Aorta (tissue), 5 donors: ENCODE measurements at regions not wholly inside any gene's neighbourhood (a gene's known extent, or its start where the extent isn't known, plus 50 kb on each side); places are given as distances from the start of the nearest gene placed in this dataset.

Experiments
- ATAC-seq: fragments of 200-7000 bp; cut with Tn5 transposase; one replicate; pipeline ENCODE4 v1.9.1; 2022; ENCODE audit warnings: moderate library complexity; ENCODE audit not compliant: low FRiP score
- DNase-seq, 2 donors: peaks; one replicate each; pipeline ENCODE4 v3.0.0-alpha.2; 2020
- H3K27ac ChIP-seq, 2 donors: one replicate each; pipeline ENCODE4 v1.5.1; 2013; ENCODE audit warnings: low read length in 2 of 2, mild to moderate bottlenecking in 2 of 2, moderate library complexity in 2 of 2, control low read depth in 1 of 2, inconsistent platforms in 1 of 2, low read depth in 1 of 2
- H3K27me3 ChIP-seq, 2 donors: one replicate each; pipeline ENCODE4 v1.6.1; 2013; ENCODE audit warnings: control low read depth in 1 of 2, low read length in 1 of 2, mild to moderate bottlenecking in 1 of 2, moderate library complexity in 1 of 2; ENCODE audit not compliant: insufficient read depth in 2 of 2, control insufficient read depth in 1 of 2
- H3K36me3 ChIP-seq, 2 donors: one replicate each; pipeline ENCODE4 v1.6.1; 2013; ENCODE audit warnings: control low read depth in 1 of 2, low read length in 1 of 2, mild to moderate bottlenecking in 1 of 2; ENCODE audit not compliant: insufficient read depth in 2 of 2, control insufficient read depth in 1 of 2
- H3K4me1 ChIP-seq, 2 donors: one replicate each; pipeline ENCODE4 v1.6.1; 2013; ENCODE audit warnings: low read length in 2 of 2, control low read depth in 1 of 2, mild to moderate bottlenecking in 1 of 2, moderate library complexity in 1 of 2; ENCODE audit not compliant: insufficient read depth in 2 of 2, control insufficient read depth in 1 of 2
- H3K4me3 ChIP-seq, 2 donors: one replicate each; pipeline ENCODE4 v1.5.1; 2013; ENCODE audit warnings: low read length in 2 of 2, control low read depth in 1 of 2, mild to moderate bottlenecking in 1 of 2
- H3K9me3 ChIP-seq: one replicate; pipeline ENCODE4 v1.6.1; 2013; ENCODE audit warnings: mild to moderate bottlenecking, low read length; ENCODE audit not compliant: control insufficient read depth
- WGBS, 2 donors: extraction: QIAGEN DNeasy Blood & Tissue Kit; methylation state at CpG; one replicate each; pipeline ENCODE4 v1.1.7; 2013; 5-methylcytosine and 5-hydroxymethylcytosine counted together
- intact Hi-C, 2 donors: fragments of 100-400 bp; cut with DNase I; formaldehyde crosslinking; loops; one replicate each; pipeline versions ENCODE4 v1.14.2 to v1.15.0; 2022
- donor health status: healthy with polysubstance abuse.
- donor health status: Bipolar disorder and iron deficiency.
- donor health status: DM: no; HTN: no; CAD: no.
- donor health status: DM: no; HTN: no; CAD: no.
- donor health status: DM: yes; HTN: yes; CAD: no.

DNA sequence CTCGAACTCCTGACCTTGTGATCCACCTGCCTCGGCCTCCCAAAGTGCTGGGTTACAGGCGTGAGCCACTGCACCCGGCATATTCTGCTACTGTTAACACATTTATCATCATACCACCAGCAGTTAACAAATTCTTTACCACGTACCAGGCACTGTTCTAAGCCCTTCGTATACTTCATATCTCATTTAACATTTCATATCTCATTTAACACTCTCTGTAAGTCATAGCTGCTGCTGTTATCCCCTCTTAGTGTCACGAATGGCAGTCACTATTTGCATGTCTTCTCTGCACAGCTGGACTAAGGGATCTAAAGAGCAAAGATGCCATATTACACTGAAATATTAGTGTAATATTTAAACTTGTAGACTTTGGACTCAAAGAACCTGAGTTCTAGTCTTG lies 462.5 kb upstream of the DAB1 start:
- Histone ChIP-seq H3K9me3 (peaks cover 5% of the 10 kb centered on the region), H3K4me1 (no peaks in the 10 kb centered on the region), H3K36me3 (no peaks in the 10 kb centered on the region), H3K27me3 (peaks cover 0 to 5% of the 10 kb centered on the region in 2 donors), H3K27ac (no peak overlapping the region), H3K4me3 (no peak overlapping the region)
- 79 to 83% methylated on average over 7 of the region's 7 CpGs for WGBS, 2 donors
- DNase-seq (no peak), ATAC-seq (no peak)
- intact Hi-C loops, result no loop called here

DNA sequence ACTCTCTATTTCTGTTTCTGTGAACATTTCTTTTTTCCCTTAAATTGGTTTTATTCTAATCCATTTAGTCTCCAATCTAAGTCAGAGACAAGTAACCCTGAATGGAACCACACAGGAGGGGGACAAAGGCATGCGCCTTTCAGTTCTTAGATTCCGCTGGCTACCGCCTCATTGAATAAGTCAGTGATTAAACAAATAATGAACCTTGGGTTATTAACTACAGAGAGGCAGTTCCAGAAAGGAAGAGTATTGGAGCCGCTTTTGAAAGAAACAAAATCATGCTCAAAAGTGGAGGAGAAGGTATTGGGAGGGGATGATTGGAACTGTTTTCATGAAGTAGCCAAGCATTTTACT lies 459.8 kb upstream of the DAB1 start:
- Histone ChIP-seq H3K4me1 (no peaks in the 10 kb centered on the region), H3K36me3 (no peaks in the 10 kb centered on the region), H3K4me3 (no peak overlapping the region), H3K27ac (no peak overlapping the region), H3K9me3 (peaks cover 3% of the 10 kb centered on the region), H3K27me3 (no peaks in the 10 kb centered on the region)
- DNase-seq (no peak), ATAC-seq (no peak)
- intact Hi-C loops, result no loop called here
- 88 to 93% methylated on average over 4 of the region's 4 CpGs for WGBS, 2 donors

DNA sequence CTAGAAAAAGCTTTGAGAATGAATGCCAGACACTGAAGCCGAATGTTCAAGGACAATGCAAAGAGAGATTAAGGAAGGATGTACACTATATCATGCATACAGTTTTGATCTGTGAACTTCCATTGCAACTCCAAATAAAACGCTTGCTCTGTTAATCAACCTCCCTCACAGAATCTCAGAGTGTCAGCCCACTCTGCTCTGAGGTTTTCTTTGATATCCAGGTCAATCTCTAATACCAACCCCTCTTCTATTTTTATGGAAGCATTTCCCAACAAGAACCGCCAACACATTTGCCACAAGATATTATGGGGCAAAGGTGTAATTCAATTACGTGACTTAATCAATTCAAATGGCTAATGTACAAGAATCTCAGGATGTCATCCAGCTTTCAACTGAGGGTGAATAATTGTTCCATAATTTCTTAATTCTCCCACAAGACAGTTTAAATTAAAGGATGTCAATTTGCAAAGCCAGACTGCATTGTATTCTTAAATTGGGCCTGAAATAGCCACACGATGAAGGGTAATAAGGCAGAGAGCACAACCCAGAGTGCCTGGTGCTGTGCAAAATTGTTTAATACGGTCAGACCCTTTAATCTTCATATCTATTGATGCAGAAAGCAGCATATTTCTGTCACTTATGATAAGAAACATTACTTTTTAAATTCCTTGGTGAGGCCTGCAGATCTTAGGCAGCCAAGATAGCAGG lies 459.2 kb upstream of the DAB1 start:
- H3K9me3 ChIP-seq, result peaks cover 3% of the 10 kb centered on the region
- H3K27ac ChIP-seq, result no peak overlapping the region
- H3K4me3 ChIP-seq, result no peak overlapping the region
- intact Hi-C loops, result no loop called here
- no peaks in the 10 kb centered on the region for H3K36me3 ChIP-seq
- DNase-seq, result no peak
- no peaks in the 10 kb centered on the region for H3K4me1 ChIP-seq
- H3K27me3 ChIP-seq, result no peaks in the 10 kb centered on the region
- ATAC-seq, result no peak
- WGBS, 2 donors, result 73 to 75% methylated on average over 6 of the region's 6 CpGs

DNA sequence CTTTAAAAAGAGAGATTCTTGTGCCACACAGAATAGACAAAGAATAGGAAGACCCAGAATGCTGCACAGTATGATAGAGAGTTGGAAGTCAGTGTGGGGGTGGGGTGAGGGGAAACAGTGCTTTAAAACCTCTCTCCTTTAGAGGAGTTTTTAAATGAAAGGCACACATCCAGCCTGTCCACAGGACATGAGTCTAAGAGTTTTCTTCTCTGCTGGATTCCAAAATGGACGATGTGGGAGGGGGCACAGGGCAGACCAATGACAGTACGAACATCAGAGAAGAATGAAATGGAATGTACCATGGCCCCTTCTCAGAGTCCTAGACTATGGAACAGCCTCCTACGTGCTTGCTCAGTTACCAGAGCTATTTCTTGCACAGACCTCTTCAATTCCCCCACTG lies 458.2 kb upstream of the DAB1 start:
- Histone ChIP-seq H3K9me3 (peaks cover 3% of the 10 kb centered on the region), H3K27me3 (no peaks in the 10 kb centered on the region), H3K27ac (no peak overlapping the region), H3K4me1 (no peaks in the 10 kb centered on the region), H3K36me3 (no peaks in the 10 kb centered on the region), H3K4me3 (no peak overlapping the region)
- ATAC-seq, result no peak
- 34 to 36% methylated on average over 3 of the region's 3 CpGs for WGBS, 2 donors
- DNase-seq, result no peak
- intact Hi-C loops, result no loop called here

GRCh38 chr1:57881639-57882038 lies 457.8 kb upstream of the DAB1 start:
- H3K36me3 ChIP-seq, result no peaks in the 10 kb centered on the region
- WGBS, 2 donors, result 25 to 35% methylated on average over 2 of the region's 2 CpGs
- no peak for DNase-seq
- peaks cover 3% of the 10 kb centered on the region for H3K9me3 ChIP-seq
- no peak overlapping the region for H3K27ac ChIP-seq
- no peaks in the 10 kb centered on the region for H3K27me3 ChIP-seq
- no peak for ATAC-seq
- H3K4me1 ChIP-seq, result no peaks in the 10 kb centered on the region
- intact Hi-C loops, result no loop called here
- H3K4me3 ChIP-seq, result no peak overlapping the region

DNA sequence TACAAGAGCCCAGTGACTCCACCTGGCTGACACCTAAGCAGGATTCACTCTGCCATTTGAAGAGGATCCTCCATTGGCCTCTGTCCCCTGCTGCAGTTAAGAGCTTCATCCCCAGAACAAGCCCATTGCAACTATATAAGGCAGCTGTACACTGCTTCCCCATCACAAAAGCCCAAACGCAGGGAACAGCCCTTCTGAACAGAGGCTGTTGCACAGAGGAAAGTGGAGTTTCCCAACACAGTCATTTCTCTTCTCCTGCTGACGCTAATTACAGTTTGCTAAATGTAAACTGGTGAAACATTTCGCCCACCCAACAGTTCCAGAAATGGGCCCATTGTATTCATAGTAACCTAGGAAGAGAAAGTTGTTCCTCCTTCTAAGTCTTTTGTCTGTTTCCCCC lies 455.8 kb upstream of the DAB1 start:
- ATAC-seq, result no peak
- no peaks in the 10 kb centered on the region for H3K27me3 ChIP-seq

GRCh38 chr1:57874418-57874877 lies 450.6 kb upstream of the DAB1 start:
- Histone ChIP-seq H3K4me3 (no peak overlapping the region), H3K27ac (no peak overlapping the region), H3K9me3 (peaks cover 2% of the 10 kb centered on the region), H3K36me3 (no peaks in the 10 kb centered on the region), H3K27me3 (no peaks in the 10 kb centered on the region), H3K4me1 (no peaks in the 10 kb centered on the region)
- no peak for DNase-seq
- ATAC-seq, result no peak
- intact Hi-C loops, result no loop called here
- 12 to 16% methylated on average over 2 of the region's 2 CpGs for WGBS, 2 donors

More for the DNA sequence above, 455.8 kb upstream of the DAB1 start:
- no peaks in the 10 kb centered on the region for H3K4me1 ChIP-seq
- intact Hi-C loops, result no loop called here
- H3K27ac ChIP-seq, result no peak overlapping the region
- H3K36me3 ChIP-seq, result no peaks in the 10 kb centered on the region
- 66 to 72% methylated on average over 3 of the region's 3 CpGs for WGBS, 2 donors
- no peak for DNase-seq
- H3K9me3 ChIP-seq, result peaks cover 1% of the 10 kb centered on the region
- no peak overlapping the region for H3K4me3 ChIP-seq

- no peak overlapping the region for H3K4me3 ChIP-seq
- H3K27ac ChIP-seq, result no peak overlapping the region
- H3K9me3 ChIP-seq, result peaks cover 2% of the 10 kb centered on the region
- no peaks in the 10 kb centered on the region for H3K4me1 ChIP-seq
- no peak for ATAC-seq
- H3K36me3 ChIP-seq, result no peaks in the 10 kb centered on the region
- no peak for DNase-seq
- no peaks in the 10 kb centered on the region for H3K27me3 ChIP-seq
- intact Hi-C loops, result no loop called here
These were observed 449.1 kb upstream of the DAB1 start for GRCh38 chr1:57872913-57873312.

DNA sequence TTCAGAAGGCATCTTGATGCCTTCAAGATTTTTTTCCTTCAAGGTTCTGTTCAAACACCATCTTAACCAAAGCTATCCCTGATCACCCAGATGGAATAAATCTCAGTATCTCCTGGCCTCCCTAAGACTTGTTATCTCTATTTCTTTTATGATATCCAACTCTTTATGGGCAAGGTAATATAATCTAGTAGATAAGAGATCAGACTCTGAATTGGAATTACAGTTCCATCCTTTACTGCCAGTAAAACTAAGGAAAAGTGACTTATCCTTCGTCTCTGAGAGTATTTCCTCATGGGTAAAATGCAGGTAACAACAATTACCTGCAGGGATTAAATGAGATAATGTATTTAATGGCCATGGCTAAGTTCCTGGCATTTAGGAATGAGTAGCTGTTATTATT lies 445.0 kb upstream of the DAB1 start:
- no peak for ATAC-seq
- no peaks in the 10 kb centered on the region for H3K36me3 ChIP-seq
- no peak overlapping the region for H3K4me3 ChIP-seq
- H3K9me3 ChIP-seq, result peaks cover 2% of the 10 kb centered on the region
- 59 to 69% methylated on average over 1 of the region's 1 CpG for whole genome bisulfite sequencing, 2 donors
- H3K27me3 ChIP-seq, result no peaks in the 10 kb centered on the region
- no peaks in the 10 kb centered on the region for H3K4me1 ChIP-seq
- intact Hi-C loops, result no loop called here
- DNase-seq, result no peak
- no peak overlapping the region for H3K27ac ChIP-seq
